Activated naive CD8-positive, alpha-beta T cell treated with anti-CD3 and anti-CD28 coated beads for 36 hours (primary cell): ENCODE measurements at regions not wholly inside any gene's neighbourhood (a gene's known extent, or its start where the extent isn't known, plus 50 kb on each side); places are given as distances from the start of the nearest gene placed in this dataset.

Experiments used
- DNase-seq: peaks from one replicate; pipeline ENCODE4 v3.0.0; 2021
- H3K27ac Mint-ChIP-seq: one replicate; pipeline ENCODE4 v1.8.0; 2022; ENCODE audit warnings: mild to moderate bottlenecking, moderate library complexity, mixed read lengths
- H3K27me3 Mint-ChIP-seq: one replicate; pipeline ENCODE4 v1.8.0; 2022; ENCODE audit warnings: mild to moderate bottlenecking, mixed read lengths
- H3K36me3 Mint-ChIP-seq: one replicate; pipeline ENCODE4 v1.8.0; 2021; ENCODE audit warnings: mild to moderate bottlenecking, mixed read lengths
- H3K4me1 Mint-ChIP-seq: one replicate; pipeline ENCODE4 v1.8.0; 2021; ENCODE audit warnings: mixed read lengths
- H3K4me3 Mint-ChIP-seq: one replicate; pipeline ENCODE4 v1.8.0; 2022; ENCODE audit warnings: mild to moderate bottlenecking, moderate library complexity, mixed read lengths
- H3K9me3 Mint-ChIP-seq: one replicate; pipeline ENCODE4 v1.8.0; 2022; ENCODE audit warnings: mixed read lengths

- H3K36me3 Mint-ChIP-seq = no peaks in the 10 kb centered on the region
- H3K4me3 Mint-ChIP-seq = no peak overlapping the region
- no peaks in the 10 kb centered on the region for H3K4me1 Mint-ChIP-seq
- H3K27me3 Mint-ChIP-seq = peaks cover 7% of the 10 kb centered on the region
- no peaks in the 10 kb centered on the region for H3K9me3 Mint-ChIP-seq
- no peak overlapping the region for H3K27ac Mint-ChIP-seq
- DNase-seq = no peak
Observed at GRCh38 chr9:108612513-108612912, 243.3 kb downstream of the ACTL7B start.

- H3K4me1 Mint-ChIP-seq = no peaks in the 10 kb centered on the region
- H3K27ac Mint-ChIP-seq = no peak overlapping the region
- no peak for DNase-seq
- no peaks in the 10 kb centered on the region for H3K36me3 Mint-ChIP-seq
- peaks cover 3% of the 10 kb centered on the region for H3K27me3 Mint-ChIP-seq
- no peak overlapping the region for H3K4me3 Mint-ChIP-seq
- no peaks in the 10 kb centered on the region for H3K9me3 Mint-ChIP-seq
Observed at GRCh38 chr9:108609897-108610253, 245.9 kb downstream of the ACTL7B start.

- no peak for DNase-seq
- peaks cover under 1% of the 10 kb centered on the region for H3K27me3 Mint-ChIP-seq
- H3K4me1 Mint-ChIP-seq = no peaks in the 10 kb centered on the region
- H3K36me3 Mint-ChIP-seq = no peaks in the 10 kb centered on the region
- no peak overlapping the region for H3K4me3 Mint-ChIP-seq
- H3K27ac Mint-ChIP-seq = no peak overlapping the region
- no peaks in the 10 kb centered on the region for H3K9me3 Mint-ChIP-seq
Observed at GRCh38 chr9:108609227-108609896, 246.4 kb downstream of the ACTL7B start.

GRCh38 chr9:108607607-108608006 lies 248.2 kb downstream of the ACTL7B start:
- Mint-ChIP-seq H3K27ac (no peak overlapping the region), H3K36me3 (no peaks in the 10 kb centered on the region), H3K27me3 (no peaks in the 10 kb centered on the region), H3K4me3 (no peak overlapping the region), H3K4me1 (no peaks in the 10 kb centered on the region), H3K9me3 (no peaks in the 10 kb centered on the region)
- no peak for DNase-seq

GRCh38 chr9:108606401-108606800 lies 249.4 kb downstream of the ACTL7B start:
- Mint-ChIP-seq H3K27me3 (no peaks in the 10 kb centered on the region), H3K4me1 (no peaks in the 10 kb centered on the region), H3K4me3 (no peak overlapping the region), H3K27ac (no peak overlapping the region), H3K36me3 (no peaks in the 10 kb centered on the region), H3K9me3 (no peaks in the 10 kb centered on the region)
- no peak for DNase-seq

GRCh38 chr9:108603141-108603540 lies 252.6 kb downstream of the ACTL7B start:
- Mint-ChIP-seq H3K4me1 (no peaks in the 10 kb centered on the region), H3K27ac (no peak overlapping the region), H3K27me3 (no peaks in the 10 kb centered on the region)

GRCh38 chr9:108600896-108601295 lies 254.9 kb downstream of the ACTL7B start:
- Mint-ChIP-seq H3K9me3 (no peaks in the 10 kb centered on the region), H3K36me3 (no peaks in the 10 kb centered on the region), H3K4me1 (no peaks in the 10 kb centered on the region), H3K4me3 (no peak overlapping the region), H3K27ac (no peak overlapping the region), H3K27me3 (no peaks in the 10 kb centered on the region)
- no peak for DNase-seq

More at GRCh38 chr9:108603141-108603540, 252.6 kb downstream of the ACTL7B start:
- H3K4me3 Mint-ChIP-seq = no peak overlapping the region
- no peaks in the 10 kb centered on the region for H3K36me3 Mint-ChIP-seq
- no peaks in the 10 kb centered on the region for H3K9me3 Mint-ChIP-seq
- DNase-seq = no peak

- Mint-ChIP-seq H3K36me3 (no peaks in the 10 kb centered on the region), H3K4me3 (no peak overlapping the region), H3K27me3 (no peaks in the 10 kb centered on the region)
Observed at GRCh38 chr9:108599571-108599970, 256.2 kb downstream of the ACTL7B start.

GRCh38 chr9:108591121-108591520 lies 264.7 kb downstream of the ACTL7B start:
- DNase-seq = no peak
- H3K4me3 Mint-ChIP-seq = no peak overlapping the region
- H3K27ac Mint-ChIP-seq = no peak overlapping the region
- peaks cover 3% of the 10 kb centered on the region for H3K27me3 Mint-ChIP-seq
- no peaks in the 10 kb centered on the region for H3K36me3 Mint-ChIP-seq
- H3K9me3 Mint-ChIP-seq = no peaks in the 10 kb centered on the region
- H3K4me1 Mint-ChIP-seq = no peaks in the 10 kb centered on the region

More at GRCh38 chr9:108599571-108599970, 256.2 kb downstream of the ACTL7B start:
- Mint-ChIP-seq H3K27ac (no peak overlapping the region), H3K9me3 (no peaks in the 10 kb centered on the region), H3K4me1 (no peaks in the 10 kb centered on the region)
- no peak for DNase-seq

- Mint-ChIP-seq H3K4me3 (no peak overlapping the region), H3K4me1 (no peaks in the 10 kb centered on the region)
Observed at GRCh38 chr9:108588246-108588645, 267.5 kb downstream of the ACTL7B start.

GRCh38 chr9:108586471-108587139 lies 269.2 kb downstream of the ACTL7B start:
- Mint-ChIP-seq H3K27ac (no peak overlapping the region), H3K36me3 (no peaks in the 10 kb centered on the region), H3K4me1 (no peaks in the 10 kb centered on the region), H3K9me3 (no peaks in the 10 kb centered on the region), H3K27me3 (peaks cover 3% of the 10 kb centered on the region), H3K4me3 (no peak overlapping the region)
- no peak for DNase-seq

More at GRCh38 chr9:108588246-108588645, 267.5 kb downstream of the ACTL7B start:
- Mint-ChIP-seq H3K27ac (no peak overlapping the region), H3K36me3 (no peaks in the 10 kb centered on the region), H3K9me3 (no peaks in the 10 kb centered on the region), H3K27me3 (peaks cover 3% of the 10 kb centered on the region)
- no peak for DNase-seq

GRCh38 chr9:108584860-108585259 lies 270.9 kb downstream of the ACTL7B start:
- H3K4me1 Mint-ChIP-seq = no peaks in the 10 kb centered on the region
- no peak overlapping the region for H3K4me3 Mint-ChIP-seq
- H3K9me3 Mint-ChIP-seq = no peaks in the 10 kb centered on the region
- H3K27ac Mint-ChIP-seq = no peak overlapping the region
- DNase-seq = no peak
- H3K27me3 Mint-ChIP-seq = peaks cover 3% of the 10 kb centered on the region
- H3K36me3 Mint-ChIP-seq = no peaks in the 10 kb centered on the region

GRCh38 chr9:108582726-108583125 lies 273.1 kb downstream of the ACTL7B start:
- H3K27ac Mint-ChIP-seq = no peak overlapping the region
- no peak overlapping the region for H3K4me3 Mint-ChIP-seq
- DNase-seq = no peak
- H3K36me3 Mint-ChIP-seq = no peaks in the 10 kb centered on the region
- H3K4me1 Mint-ChIP-seq = no peaks in the 10 kb centered on the region
- H3K27me3 Mint-ChIP-seq = peaks cover 3% of the 10 kb centered on the region
- no peaks in the 10 kb centered on the region for H3K9me3 Mint-ChIP-seq

GRCh38 chr9:108579757-108580439 lies 275.9 kb downstream of the ACTL7B start:
- no peaks in the 10 kb centered on the region for H3K36me3 Mint-ChIP-seq
- H3K27ac Mint-ChIP-seq = no peak overlapping the region
- H3K4me3 Mint-ChIP-seq = no peak overlapping the region
- no peak for DNase-seq
- H3K27me3 Mint-ChIP-seq = no peaks in the 10 kb centered on the region
- H3K9me3 Mint-ChIP-seq = no peaks in the 10 kb centered on the region
- no peaks in the 10 kb centered on the region for H3K4me1 Mint-ChIP-seq

- Mint-ChIP-seq H3K27me3 (no peaks in the 10 kb centered on the region), H3K9me3 (no peaks in the 10 kb centered on the region), H3K36me3 (no peaks in the 10 kb centered on the region), H3K4me1 (no peaks in the 10 kb centered on the region), H3K27ac (no peak overlapping the region), H3K4me3 (no peak overlapping the region)
- DNase-seq = no peak
Observed at GRCh38 chr9:108575276-108575675, 280.5 kb downstream of the ACTL7B start.
